ENCODE measurements at regions not wholly inside any gene's neighbourhood (a gene's known extent, or its start where the extent isn't known, plus 50 kb on each side); places are given as distances from the start of the nearest gene placed in this dataset.

DNA sequence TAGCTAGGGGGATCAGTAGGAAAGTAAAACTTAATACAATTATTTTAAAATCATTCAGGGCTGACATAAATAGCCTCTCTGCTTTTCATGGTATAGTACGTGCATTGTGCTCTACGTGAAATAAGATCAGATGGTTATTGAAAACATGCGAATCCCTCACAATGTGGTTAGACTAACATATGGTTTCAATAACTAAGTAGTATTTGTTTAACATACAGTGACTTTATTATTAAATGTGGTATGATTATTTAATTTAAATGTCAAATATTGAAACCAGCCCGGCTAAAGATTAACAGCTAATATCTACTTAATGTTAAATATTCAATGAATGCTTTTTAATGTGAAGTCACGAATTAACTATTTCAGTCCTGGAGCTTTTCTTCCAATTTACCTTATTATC lies 473.9 kb upstream of the THBS1 start:
- Histone ChIP-seq H3K14ac (ENCODE audit: low read length) (no peak overlapping the region), H3K4me1 (ENCODE audit: control insufficient read depth in 2 of 2, insufficient read depth in 1 of 2, low read depth in 1 of 2, low read length in 2 of 2) (no peaks in the 10 kb centered on the region), H3K18ac (ENCODE audit: low read length) (no peak overlapping the region), H3K27ac (replicated peaks; ENCODE audit: low read length) (no peak overlapping the region), H3K36me3 (replicated peaks in 1 of 2; ENCODE audit: control insufficient read depth in 2 of 2, insufficient read depth in 2 of 2, low read length in 2 of 2) (no peaks in the 10 kb centered on the region), H4K8ac (ENCODE audit: low read depth, low read length) (no peak overlapping the region), H3K23ac (ENCODE audit: low read depth, low read length, poor library complexity) (no peak overlapping the region), H2BK5ac (ENCODE audit: low read length) (no peak overlapping the region), H3K4ac (ENCODE audit: low read length) (no peak overlapping the region), H4K91ac (ENCODE audit: low read depth, low read length, poor library complexity) (no peak overlapping the region), H3K4me2 (ENCODE audit: insufficient read depth, low read length, poor library complexity, severe bottlenecking) (no peak overlapping the region), H2BK15ac (ENCODE audit: low read length) (no peak overlapping the region), H3K9me3 (replicated peaks in 1 of 2; ENCODE audit: control insufficient read depth in 2 of 2, insufficient read depth in 1 of 2, low read depth in 1 of 2, low read length in 2 of 2) (no peaks in the 10 kb centered on the region), H2BK120ac (ENCODE audit: low read depth, low read length) (no peak overlapping the region), H3K27me3 (ENCODE audit: control insufficient read depth in 3 of 3, insufficient read depth in 3 of 3, low read depth in 1 of 3, low read length in 3 of 3) (peaks cover 0 to 4% (median 0%) of the 10 kb centered on the region in 3 experiments), H3K79me1 (ENCODE audit: low read depth, low read length) (no peaks in the 10 kb centered on the region), H2AK5ac (ENCODE audit: low read depth, low read length) (no peak overlapping the region), H3K9ac (ENCODE audit: low read depth, low read length, poor library complexity) (no peak overlapping the region), H3K4me3 (ENCODE audit: low read length in 2 of 2) (no peak overlapping the region), H2AFZ (ENCODE audit: low read length) (no peak overlapping the region), H2BK12ac (ENCODE audit: low read length) (no peak overlapping the region)
- no peak for DNase-seq (ENCODE audit: low spot score)
- WGBS, 2 donors (ENCODE audit: extremely low coverage in 2 of 2, insufficient read length in 2 of 2, insufficient replicate concordance in 1 of 2) = no CpG with 5 or more reads among the region's 5 CpGs

DNA sequence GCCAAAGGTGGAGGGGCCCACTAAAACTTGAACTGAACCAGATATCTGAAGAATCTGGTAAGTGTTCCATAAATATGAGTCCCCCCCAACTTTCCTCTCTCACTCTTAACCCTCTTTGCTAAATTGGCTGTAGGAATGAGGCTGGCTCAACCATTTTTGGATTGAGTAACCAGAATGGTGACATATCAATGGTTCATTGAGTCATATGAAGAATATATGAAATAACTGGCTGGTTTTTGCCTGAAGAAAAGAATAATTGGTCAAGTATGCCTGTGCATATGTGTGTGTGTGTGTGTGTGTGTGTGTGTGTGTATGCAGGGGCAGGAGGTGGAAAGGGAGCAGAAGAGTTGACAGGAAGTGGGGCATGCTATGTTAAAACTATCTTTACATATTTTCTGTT lies 472.9 kb upstream of the THBS1 start:
- Histone ChIP-seq H2AFZ (ENCODE audit: low read length) (no peak overlapping the region), H3K4me3 (ENCODE audit: low read length in 2 of 2) (no peak overlapping the region), H2BK12ac (ENCODE audit: low read length) (no peak overlapping the region), H3K4me1 (ENCODE audit: control insufficient read depth in 2 of 2, insufficient read depth in 1 of 2, low read depth in 1 of 2, low read length in 2 of 2) (no peaks in the 10 kb centered on the region), H4K8ac (ENCODE audit: low read depth, low read length) (no peak overlapping the region), H4K91ac (ENCODE audit: low read depth, low read length, poor library complexity) (no peak overlapping the region), H3K18ac (ENCODE audit: low read length) (no peak overlapping the region), H3K14ac (ENCODE audit: low read length) (no peak overlapping the region), H3K36me3 (replicated peaks in 1 of 2; ENCODE audit: control insufficient read depth in 2 of 2, insufficient read depth in 2 of 2, low read length in 2 of 2) (no peaks in the 10 kb centered on the region), H3K9me3 (replicated peaks in 1 of 2; ENCODE audit: control insufficient read depth in 2 of 2, insufficient read depth in 1 of 2, low read depth in 1 of 2, low read length in 2 of 2) (no peaks in the 10 kb centered on the region), H2BK5ac (ENCODE audit: low read length) (no peak overlapping the region), H3K79me1 (ENCODE audit: low read depth, low read length) (no peaks in the 10 kb centered on the region), H3K27me3 (ENCODE audit: control insufficient read depth in 3 of 3, insufficient read depth in 3 of 3, low read depth in 1 of 3, low read length in 3 of 3) (peaks cover 0 to 4% (median 0%) of the 10 kb centered on the region in 3 experiments), H3K23ac (ENCODE audit: low read depth, low read length, poor library complexity) (no peak overlapping the region), H2BK15ac (ENCODE audit: low read length) (no peak overlapping the region), H3K9ac (ENCODE audit: low read depth, low read length, poor library complexity) (no peak overlapping the region), H3K4me2 (ENCODE audit: insufficient read depth, low read length, poor library complexity, severe bottlenecking) (no peak overlapping the region), H3K4ac (ENCODE audit: low read length) (no peak overlapping the region), H2BK120ac (ENCODE audit: low read depth, low read length) (no peak overlapping the region), H3K27ac (replicated peaks; ENCODE audit: low read length) (no peak overlapping the region), H2AK5ac (ENCODE audit: low read depth, low read length) (no peak overlapping the region)
- DNase-seq (ENCODE audit: low spot score) = no peak

DNA sequence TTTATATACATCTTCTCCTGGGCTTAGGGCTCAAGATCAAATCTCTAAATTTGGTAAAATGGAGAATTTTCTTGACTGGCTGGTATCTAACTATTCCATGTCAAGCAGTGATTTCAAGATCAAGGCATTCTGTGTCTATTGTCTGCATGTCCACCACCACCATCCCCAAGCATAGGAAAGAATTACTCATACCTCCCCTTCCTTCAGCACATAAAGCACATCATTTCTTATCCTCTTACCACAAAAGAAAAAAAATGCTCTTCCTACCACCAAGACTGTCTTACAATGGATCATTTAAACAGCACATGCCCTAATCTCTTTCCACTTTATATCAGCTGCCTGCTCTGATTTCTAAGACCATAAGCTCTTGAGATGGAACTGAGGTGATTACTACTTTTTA lies 470.5 kb upstream of the THBS1 start:
- Histone ChIP-seq H2AFZ (ENCODE audit: low read length) (no peak overlapping the region), H4K8ac (ENCODE audit: low read depth, low read length) (no peak overlapping the region), H3K18ac (ENCODE audit: low read length) (no peak overlapping the region), H3K14ac (ENCODE audit: low read length) (no peak overlapping the region), H3K27ac (replicated peaks; ENCODE audit: low read length) (no peak overlapping the region), H2BK12ac (ENCODE audit: low read length) (no peak overlapping the region), H3K9me3 (replicated peaks in 1 of 2; ENCODE audit: control insufficient read depth in 2 of 2, insufficient read depth in 1 of 2, low read depth in 1 of 2, low read length in 2 of 2) (peaks cover 0 to 3% of the 10 kb centered on the region in 2 donors), H3K4me1 (ENCODE audit: control insufficient read depth in 2 of 2, insufficient read depth in 1 of 2, low read depth in 1 of 2, low read length in 2 of 2) (no peaks in the 10 kb centered on the region), H3K27me3 (ENCODE audit: control insufficient read depth in 3 of 3, insufficient read depth in 3 of 3, low read depth in 1 of 3, low read length in 3 of 3) (peaks cover 0 to 4% (median 0%) of the 10 kb centered on the region in 3 experiments), H2BK5ac (ENCODE audit: low read length) (no peak overlapping the region), H2BK15ac (ENCODE audit: low read length) (no peak overlapping the region), H3K36me3 (replicated peaks in 1 of 2; ENCODE audit: control insufficient read depth in 2 of 2, insufficient read depth in 2 of 2, low read length in 2 of 2) (no peaks in the 10 kb centered on the region), H3K4me2 (ENCODE audit: insufficient read depth, low read length, poor library complexity, severe bottlenecking) (no peak overlapping the region), H3K79me1 (ENCODE audit: low read depth, low read length) (no peaks in the 10 kb centered on the region), H4K91ac (ENCODE audit: low read depth, low read length, poor library complexity) (no peak overlapping the region), H2AK5ac (ENCODE audit: low read depth, low read length) (no peak overlapping the region), H2BK120ac (ENCODE audit: low read depth, low read length) (no peak overlapping the region), H3K4ac (ENCODE audit: low read length) (no peak overlapping the region), H3K23ac (ENCODE audit: low read depth, low read length, poor library complexity) (no peak overlapping the region), H3K4me3 (ENCODE audit: low read length in 2 of 2) (no peak overlapping the region), H3K9ac (ENCODE audit: low read depth, low read length, poor library complexity) (no peak overlapping the region)
- no peak for DNase-seq (ENCODE audit: low spot score)

DNA sequence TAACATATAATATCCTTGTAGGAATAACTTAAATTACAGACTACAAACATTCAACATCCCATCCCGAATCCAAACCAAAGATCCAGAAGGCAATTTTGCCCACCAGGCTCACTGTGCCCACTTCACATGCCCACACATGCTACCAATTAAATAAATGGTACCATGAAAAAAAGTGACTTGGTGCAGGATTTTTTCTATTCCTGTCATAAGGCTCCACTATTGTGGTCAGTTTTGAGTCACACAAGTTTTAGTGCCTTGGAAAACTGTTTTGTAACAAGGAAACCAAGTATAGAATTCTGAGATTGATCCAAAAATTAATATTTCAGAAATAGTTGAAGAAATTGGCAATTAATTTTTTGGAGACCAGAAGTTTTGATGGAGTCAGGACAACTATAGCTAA lies 470.1 kb upstream of the THBS1 start:
- Histone ChIP-seq H2BK120ac (ENCODE audit: low read depth, low read length) (no peak overlapping the region), H3K4ac (ENCODE audit: low read length) (no peak overlapping the region), H2BK12ac (ENCODE audit: low read length) (no peak overlapping the region)

More for the DNA sequence above, 470.1 kb upstream of the THBS1 start:
- no peaks in the 10 kb centered on the region for H3K36me3 ChIP-seq (replicated peaks in 1 of 2; ENCODE audit: control insufficient read depth in 2 of 2, insufficient read depth in 2 of 2, low read length in 2 of 2)
- H2AK5ac ChIP-seq (ENCODE audit: low read depth, low read length) = no peak overlapping the region
- H2BK15ac ChIP-seq (ENCODE audit: low read length) = no peak overlapping the region
- H3K4me2 ChIP-seq (ENCODE audit: insufficient read depth, low read length, poor library complexity, severe bottlenecking) = no peak overlapping the region
- no peak overlapping the region for H3K23ac ChIP-seq (ENCODE audit: low read depth, low read length, poor library complexity)
- H2AFZ ChIP-seq (ENCODE audit: low read length) = no peak overlapping the region
- H3K14ac ChIP-seq (ENCODE audit: low read length) = no peak overlapping the region
- peaks cover 0 to 4% (median 0%) of the 10 kb centered on the region in 3 experiments for H3K27me3 ChIP-seq (ENCODE audit: control insufficient read depth in 3 of 3, insufficient read depth in 3 of 3, low read depth in 1 of 3, low read length in 3 of 3)
- H3K4me3 ChIP-seq (ENCODE audit: low read length in 2 of 2) = no peak overlapping the region
- no CpG with 5 or more reads among the region's 1 CpG for WGBS, 2 donors (ENCODE audit: extremely low coverage in 2 of 2, insufficient read length in 2 of 2, insufficient replicate concordance in 1 of 2)
- H3K9ac ChIP-seq (ENCODE audit: low read depth, low read length, poor library complexity) = no peak overlapping the region
- no peaks in the 10 kb centered on the region for H3K79me1 ChIP-seq (ENCODE audit: low read depth, low read length)
- no peak overlapping the region for H2BK5ac ChIP-seq (ENCODE audit: low read length)
- H3K4me1 ChIP-seq (ENCODE audit: control insufficient read depth in 2 of 2, insufficient read depth in 1 of 2, low read depth in 1 of 2, low read length in 2 of 2) = no peaks in the 10 kb centered on the region
- no peak overlapping the region for H4K8ac ChIP-seq (ENCODE audit: low read depth, low read length)
- H3K27ac ChIP-seq (replicated peaks; ENCODE audit: low read length) = no peak overlapping the region
- H3K9me3 ChIP-seq (replicated peaks in 1 of 2; ENCODE audit: control insufficient read depth in 2 of 2, insufficient read depth in 1 of 2, low read depth in 1 of 2, low read length in 2 of 2) = peaks cover 0 to 3% of the 10 kb centered on the region in 2 donors
- H4K91ac ChIP-seq (ENCODE audit: low read depth, low read length, poor library complexity) = no peak overlapping the region
- no peak for DNase-seq (ENCODE audit: low spot score)
- no peak overlapping the region for H3K18ac ChIP-seq (ENCODE audit: low read length)

Measured in neuronal stem cell (in vitro differentiated cells).